Parathyroid adenoma (tissue), 2 donors: ENCODE measurements at regions not wholly inside any gene's neighbourhood (a gene's known extent, or its start where the extent isn't known, plus 50 kb on each side); places are given as distances from the start of the nearest gene placed in this dataset.
"Not testable (repeated sequence)": the region's sequence is repeated elsewhere in the genome, so short reads cannot be mapped to it uniquely, and the experiment has no call there.

Source experiments
- H2AFZ ChIP-seq: fragments of 300-600 bp; sonication (generic); one replicate; pipeline ENCODE4 v1.7.0; 2017; ENCODE audit warnings: antibody characterized with exemption, mild to moderate bottlenecking
- H3K27ac ChIP-seq: fragments of 300-600 bp; sonication (generic); one replicate; pipeline ENCODE4 v1.7.0; 2017
- H3K27me3 ChIP-seq: fragments of 300-600 bp; sonication (generic); one replicate; pipeline ENCODE4 v1.7.0; 2017; ENCODE audit warnings: low read length; ENCODE audit not compliant: control insufficient read depth, insufficient read depth
- H3K36me3 ChIP-seq: fragments of 300-600 bp; sonication (generic); one replicate; pipeline ENCODE4 v1.7.0; 2017; ENCODE audit warnings: low read length; ENCODE audit not compliant: control insufficient read depth, insufficient read depth
- H3K4me1 ChIP-seq: fragments of 300-600 bp; sonication (generic); one replicate; pipeline ENCODE4 v1.7.0; 2017; ENCODE audit warnings: control low read depth
- H3K4me2 ChIP-seq: fragments of 300-600 bp; sonication (generic); one replicate; pipeline ENCODE4 v1.7.0; 2017; ENCODE audit warnings: low read length
- H3K4me3 ChIP-seq: fragments of 300-600 bp; sonication (generic); one replicate; pipeline ENCODE4 v1.7.0; 2017; ENCODE audit warnings: low read depth, low read length
- H3K79me2 ChIP-seq: fragments of 300-600 bp; sonication (generic); one replicate; pipeline ENCODE4 v1.7.0; 2017; ENCODE audit warnings: control low read depth
- H3K9ac ChIP-seq: fragments of 300-600 bp; sonication (generic); one replicate; pipeline ENCODE4 v1.7.0; 2017; ENCODE audit warnings: mild to moderate bottlenecking
- H3K9me3 ChIP-seq: fragments of 300-600 bp; sonication (generic); one replicate; pipeline ENCODE4 v1.7.0; 2017; ENCODE audit warnings: low read length; ENCODE audit not compliant: control insufficient read depth
- TF ChIP-seq, protein P1 (sequence below): fragments of 300-600 bp; sonication (generic); IDR thresholded peaks from one replicate; pipeline ENCODE4 v1.7.0; 2017; ENCODE audit warnings: antibody characterized with exemption, mild to moderate bottlenecking
- donor health status: primary hyperparathyroidism.

GRCh38 chr1:70720109-70720508, 309.0 kb downstream of the CTH start:
- no peak overlapping the region for H3K4me2 ChIP-seq
- H3K79me2 ChIP-seq, result no peaks in the 10 kb centered on the region
- H2AFZ ChIP-seq, result no peak overlapping the region
- TF ChIP-seq, protein P1, sequence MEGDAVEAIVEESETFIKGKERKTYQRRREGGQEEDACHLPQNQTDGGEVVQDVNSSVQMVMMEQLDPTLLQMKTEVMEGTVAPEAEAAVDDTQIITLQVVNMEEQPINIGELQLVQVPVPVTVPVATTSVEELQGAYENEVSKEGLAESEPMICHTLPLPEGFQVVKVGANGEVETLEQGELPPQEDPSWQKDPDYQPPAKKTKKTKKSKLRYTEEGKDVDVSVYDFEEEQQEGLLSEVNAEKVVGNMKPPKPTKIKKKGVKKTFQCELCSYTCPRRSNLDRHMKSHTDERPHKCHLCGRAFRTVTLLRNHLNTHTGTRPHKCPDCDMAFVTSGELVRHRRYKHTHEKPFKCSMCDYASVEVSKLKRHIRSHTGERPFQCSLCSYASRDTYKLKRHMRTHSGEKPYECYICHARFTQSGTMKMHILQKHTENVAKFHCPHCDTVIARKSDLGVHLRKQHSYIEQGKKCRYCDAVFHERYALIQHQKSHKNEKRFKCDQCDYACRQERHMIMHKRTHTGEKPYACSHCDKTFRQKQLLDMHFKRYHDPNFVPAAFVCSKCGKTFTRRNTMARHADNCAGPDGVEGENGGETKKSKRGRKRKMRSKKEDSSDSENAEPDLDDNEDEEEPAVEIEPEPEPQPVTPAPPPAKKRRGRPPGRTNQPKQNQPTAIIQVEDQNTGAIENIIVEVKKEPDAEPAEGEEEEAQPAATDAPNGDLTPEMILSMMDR, result no peak
- no peak overlapping the region for H3K4me3 ChIP-seq
- peaks cover 2% of the 10 kb centered on the region for H3K36me3 ChIP-seq
- H3K27ac ChIP-seq, result no peak overlapping the region
- H3K4me1 ChIP-seq, result no peaks in the 10 kb centered on the region
- no peaks in the 10 kb centered on the region for H3K27me3 ChIP-seq
- no peaks in the 10 kb centered on the region for H3K9me3 ChIP-seq
- no peak overlapping the region for H3K9ac ChIP-seq

DNA sequence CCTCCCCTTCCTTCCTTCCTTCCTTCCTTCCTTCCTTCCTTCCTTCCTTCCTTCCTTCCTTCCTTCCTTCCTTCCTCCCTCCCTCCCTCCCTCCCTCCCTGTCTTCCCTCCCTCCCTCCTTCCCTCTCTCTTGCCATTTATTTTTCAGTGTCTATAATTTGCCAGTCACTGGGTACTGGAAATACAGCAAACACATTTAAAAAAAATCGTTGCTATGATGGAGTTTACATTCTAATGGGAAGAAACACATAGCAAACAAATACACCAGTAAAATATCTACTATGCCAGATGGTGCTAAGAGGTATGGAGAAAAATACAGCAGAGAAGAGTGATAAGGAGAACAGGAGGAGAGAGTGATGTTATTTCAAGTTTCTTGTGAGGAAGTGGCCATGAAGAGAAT, 309.5 kb downstream of the CTH start:
- no peaks in the 10 kb centered on the region for H3K9me3 ChIP-seq
- H3K36me3 ChIP-seq, result peaks cover 2% of the 10 kb centered on the region
- no peaks in the 10 kb centered on the region for H3K4me1 ChIP-seq
- H3K79me2 ChIP-seq, result no peaks in the 10 kb centered on the region
- no peaks in the 10 kb centered on the region for H3K27me3 ChIP-seq
- no peak overlapping the region for H3K4me3 ChIP-seq
- H2AFZ ChIP-seq, result no peak overlapping the region
- no peak overlapping the region for H3K9ac ChIP-seq
- H3K4me2 ChIP-seq, result no peak overlapping the region
- TF ChIP-seq, protein P1, result no peak
- no peak overlapping the region for H3K27ac ChIP-seq

GRCh38 chr1:70727886-70728489, 316.9 kb downstream of the CTH start:
- Histone ChIP-seq H3K4me3 (no peak overlapping the region), H2AFZ (no peak overlapping the region), H3K36me3 (peaks cover 2% of the 10 kb centered on the region), H3K9ac (no peak overlapping the region), H3K4me2 (no peak overlapping the region), H3K9me3 (no peaks in the 10 kb centered on the region), H3K79me2 (no peaks in the 10 kb centered on the region), H3K27me3 (no peaks in the 10 kb centered on the region), H3K27ac (no peak overlapping the region), H3K4me1 (no peaks in the 10 kb centered on the region)
- TF ChIP-seq, protein P1, result no peak

DNA sequence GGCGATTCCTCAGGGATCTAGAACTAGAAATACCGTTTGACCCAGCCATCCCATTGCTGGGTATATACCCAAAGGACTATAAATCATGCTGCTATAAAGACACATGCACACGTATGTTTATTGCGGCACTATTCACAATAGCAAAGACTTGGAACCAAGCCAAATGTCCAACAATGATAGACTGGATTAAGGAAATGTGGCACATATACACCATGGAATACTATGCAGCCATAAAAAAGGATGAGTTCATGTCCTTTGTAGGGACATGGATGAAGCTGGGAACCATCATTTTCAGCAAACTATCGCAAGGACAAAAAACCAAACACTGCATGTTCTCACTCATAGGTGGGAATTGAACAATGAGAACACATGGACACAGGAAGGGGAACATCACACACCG, 311.1 kb downstream of the PTGER3 start:
- H3K9me3 ChIP-seq, H3K4me2 ChIP-seq, H3K79me2 ChIP-seq, H3K4me1 ChIP-seq, H2AFZ ChIP-seq, H3K27me3 ChIP-seq, H3K9ac ChIP-seq, H3K4me3 ChIP-seq, H3K36me3 ChIP-seq, H3K27ac ChIP-seq: not testable (repeated sequence)

DNA sequence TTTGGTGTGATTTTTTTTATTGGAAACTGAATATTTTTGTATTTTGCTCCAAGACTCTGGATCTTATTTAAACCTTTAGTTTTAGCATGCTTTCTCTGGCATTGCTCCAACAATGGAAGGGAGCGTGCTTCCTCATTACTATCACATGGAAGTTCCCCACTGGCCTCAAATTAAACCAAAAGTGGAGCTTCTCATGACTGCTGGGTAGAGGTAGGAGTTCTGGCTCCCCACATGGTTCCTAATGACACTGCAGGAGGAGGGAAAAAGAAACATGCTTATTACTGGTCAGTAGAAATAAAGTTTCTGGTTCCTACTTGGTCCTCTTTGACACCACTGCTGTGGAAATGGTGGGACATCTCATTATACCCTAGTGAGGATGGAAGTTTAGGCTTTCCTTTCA, 310.5 kb downstream of the PTGER3 start:
- no peak overlapping the region for H3K9ac ChIP-seq
- no peaks in the 10 kb centered on the region for H3K9me3 ChIP-seq
- no peak overlapping the region for H3K4me2 ChIP-seq
- no peaks in the 10 kb centered on the region for H3K36me3 ChIP-seq
- TF ChIP-seq, protein P1, result no peak
- no peaks in the 10 kb centered on the region for H3K4me1 ChIP-seq
- no peaks in the 10 kb centered on the region for H3K27me3 ChIP-seq
- no peak overlapping the region for H3K27ac ChIP-seq
- no peaks in the 10 kb centered on the region for H3K79me2 ChIP-seq
- no peak overlapping the region for H3K4me3 ChIP-seq
- H2AFZ ChIP-seq, result no peak overlapping the region
